Stimulated activated naive CD8-positive, alpha-beta T cell treated with anti-CD3 and anti-CD28 coated beads, Interleukin-15, Interleukin-2, amounts not matched to agents 100 U/mL and 50 U/mL, for 24 hours (primary cell): ENCODE measurements at regions not wholly inside any gene's neighbourhood (a gene's known extent, or its start where the extent isn't known, plus 50 kb on each side); places are given as distances from the start of the nearest gene placed in this dataset.
"Not testable (repeated sequence)": the region's sequence is repeated elsewhere in the genome, so short reads cannot be mapped to it uniquely, and the experiment has no call there.

ENCODE experiments used
- ATAC-seq: fragments of 150-1000 bp; cut with Tn5 transposase; one replicate; pipeline ENCODE4 v1.10.0; 2021
- DNase-seq: peaks from one replicate; pipeline ENCODE4 v3.0.0; 2021

- no peak for ATAC-seq
- no peak for DNase-seq
These were observed 78.6 kb upstream of the ITGB1 start for GRCh38 chr10:33036670-33037069.

DNA sequence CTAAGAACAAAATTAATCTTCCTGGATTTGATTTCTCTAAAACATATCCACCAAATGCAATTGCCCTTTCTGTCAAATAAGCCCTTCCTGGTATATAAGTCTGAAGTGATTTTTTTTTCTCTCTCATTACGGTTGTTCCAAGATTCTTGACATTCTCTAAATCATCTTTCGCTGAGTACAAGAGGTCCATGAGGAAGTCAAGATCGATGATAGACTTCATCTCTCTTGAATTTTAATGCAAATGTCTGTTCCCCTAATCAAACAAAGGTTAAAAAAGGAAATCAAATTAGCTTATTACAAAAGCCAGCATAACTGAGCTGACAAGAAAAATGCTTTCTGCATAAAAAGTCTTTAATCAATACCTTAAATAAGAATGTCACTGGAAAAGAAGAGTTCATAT is 77.4 kb upstream of the ITGB1 start:
- ATAC-seq (no peak), DNase-seq (no peak)

DNA sequence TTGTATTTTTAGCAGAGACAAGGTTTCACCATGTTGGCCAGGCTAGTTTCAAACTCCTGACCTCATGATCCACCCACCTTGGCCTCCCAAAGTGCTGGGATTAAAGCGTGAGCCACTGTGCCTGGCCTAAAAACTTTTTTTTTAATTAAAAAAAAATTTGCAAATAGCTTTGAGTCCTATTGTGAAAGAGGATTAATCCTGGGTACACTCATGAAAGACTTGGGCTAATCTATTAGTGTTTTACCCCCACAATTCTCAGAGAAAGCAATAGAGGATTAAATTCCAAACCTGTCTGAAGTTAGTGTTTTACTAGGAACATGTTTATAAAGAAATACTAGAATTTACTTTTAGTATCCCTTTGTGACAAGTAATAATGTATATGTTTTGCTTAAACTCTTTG is 76.9 kb upstream of the ITGB1 start:
- ATAC-seq (no peak), DNase-seq (no peak)

DNA sequence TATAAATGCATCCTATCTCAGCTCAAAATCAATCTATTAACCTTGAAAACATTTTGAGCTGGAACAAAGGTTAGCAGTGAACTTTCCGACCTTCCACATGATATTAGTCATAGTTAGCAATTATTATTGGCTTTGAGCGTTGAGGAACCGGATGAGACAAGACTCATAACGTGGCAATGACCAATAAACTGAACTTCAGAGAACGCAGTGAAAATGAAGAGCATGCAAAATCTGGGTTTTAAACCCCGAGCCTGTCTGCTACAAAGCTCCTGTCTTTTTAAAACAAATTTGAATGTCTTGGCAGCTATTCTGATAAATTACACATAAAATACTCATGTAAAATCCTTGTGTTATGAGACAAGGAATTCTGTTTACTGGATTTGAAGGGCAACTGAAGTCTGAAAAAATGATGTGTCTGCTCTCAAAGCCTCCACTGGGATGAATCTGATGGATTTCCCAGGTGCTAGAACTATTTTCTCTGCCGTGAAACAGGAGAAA is 74.7 kb upstream of the ITGB1 start:
- no peak for DNase-seq

DNA sequence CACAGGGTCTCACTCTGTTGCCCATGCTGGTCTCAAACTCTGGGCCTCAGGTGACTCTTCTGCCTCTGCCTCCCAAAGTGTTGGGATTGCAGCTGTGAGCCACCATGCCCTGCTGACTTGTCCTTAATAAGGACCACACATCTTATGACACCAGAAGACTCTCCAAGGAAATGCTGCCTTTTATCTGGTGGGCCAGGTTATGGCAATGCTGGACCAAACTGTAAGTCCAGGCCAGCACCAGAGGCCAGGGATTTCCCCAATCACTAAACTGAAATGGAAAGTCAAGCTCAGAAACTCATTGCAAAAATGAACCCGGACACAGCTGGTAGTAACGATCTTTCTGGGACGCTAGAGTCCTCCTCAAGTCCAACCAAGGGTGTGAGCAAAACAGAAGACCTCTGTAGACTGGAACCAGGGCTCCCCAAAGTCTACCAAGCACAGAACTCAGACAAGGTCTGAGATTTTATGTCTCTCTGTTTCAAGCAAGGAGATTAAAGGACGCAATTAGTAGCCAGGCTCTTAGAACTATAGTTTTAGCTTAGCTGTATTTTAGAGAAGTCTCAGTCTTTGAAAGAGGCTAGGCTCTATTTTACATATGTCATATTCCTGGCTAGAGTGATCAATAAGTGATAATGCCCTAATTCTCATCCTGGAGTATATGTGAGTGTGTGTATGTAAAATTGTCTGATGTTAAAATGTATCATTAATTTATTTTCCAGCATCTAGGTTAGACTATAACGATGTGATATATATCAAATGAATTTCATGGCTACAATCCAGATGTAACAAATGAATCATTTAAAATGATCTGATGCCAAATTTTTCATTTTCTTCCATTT is 74.0 kb upstream of the ITGB1 start:
- no peak for ATAC-seq
- DNase-seq: no peak

More for the DNA sequence above, 74.7 kb upstream of the ITGB1 start:
- ATAC-seq: no peak

DNA sequence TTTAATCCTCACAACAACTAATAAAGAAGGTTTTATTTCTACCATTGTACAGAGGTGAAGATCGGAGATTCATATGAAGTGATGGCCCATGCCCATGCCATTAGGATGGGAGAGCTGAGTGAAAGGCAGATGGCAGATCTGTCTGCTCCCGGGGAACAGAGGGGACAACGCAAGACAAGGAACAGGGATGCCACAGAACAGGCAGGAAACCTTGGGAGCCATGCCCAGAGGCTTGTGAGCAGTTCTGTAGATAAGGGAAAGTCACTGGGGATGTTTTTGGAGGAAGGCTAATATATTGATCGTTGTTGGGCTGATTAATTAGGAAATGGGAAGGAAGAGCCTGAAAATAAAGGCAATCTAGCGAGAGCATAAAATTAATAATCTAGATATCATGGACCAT is 73.1 kb upstream of the ITGB1 start:
- DNase-seq (no peak), ATAC-seq (no peak)

- not testable (repeated sequence) for DNase-seq, ATAC-seq
These were observed 70.5 kb upstream of the ITGB1 start for GRCh38 chr10:33028515-33028914.

GRCh38 chr10:33027088-33027487 is 69.1 kb upstream of the ITGB1 start:
- ATAC-seq (no peak), DNase-seq (no peak)

DNA sequence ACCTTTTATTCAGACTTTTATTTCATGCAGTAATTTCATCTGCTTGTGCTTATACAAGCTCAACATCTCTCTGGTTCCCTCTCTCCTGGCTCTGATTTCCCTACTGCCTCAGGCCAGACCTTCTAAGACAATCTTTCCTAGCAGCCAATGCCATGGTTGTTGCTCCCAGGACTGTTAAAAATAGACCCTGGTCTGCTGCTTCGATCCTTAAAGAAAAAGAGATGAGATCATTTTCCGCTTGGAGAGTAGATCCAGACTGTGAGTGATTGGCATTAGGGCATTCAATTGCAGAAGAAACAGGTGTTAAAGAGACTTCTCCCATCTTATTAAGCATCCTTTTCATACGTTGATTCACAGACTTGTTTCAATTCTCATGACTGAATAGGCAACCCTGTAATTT is 68.4 kb upstream of the ITGB1 start:
- ATAC-seq: no peak
- no peak for DNase-seq

- no peak for ATAC-seq
These were observed 67.9 kb upstream of the ITGB1 start for GRCh38 chr10:33025910-33026309.

DNA sequence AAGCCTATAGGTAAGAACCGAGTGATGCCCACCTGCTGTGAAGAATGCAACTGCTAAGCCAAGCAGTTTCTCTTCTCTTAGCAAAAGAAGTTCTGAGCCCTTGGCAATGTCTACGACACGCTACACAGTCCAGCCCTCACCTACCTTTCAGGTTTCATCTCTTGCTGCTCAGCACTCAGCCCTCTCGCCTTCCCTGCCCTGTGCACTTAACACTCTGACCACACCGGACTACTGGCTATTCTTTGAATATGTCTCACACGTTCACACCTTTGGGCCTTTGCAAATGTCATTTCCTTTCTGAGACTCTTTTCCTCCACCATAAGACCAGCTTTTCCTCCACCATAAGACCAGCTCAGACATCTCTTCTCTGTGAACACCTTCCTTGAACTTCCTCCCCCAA is 67.0 kb upstream of the ITGB1 start:
- ATAC-seq (peak; percentile 41), DNase-seq (no peak)

More at GRCh38 chr10:33025910-33026309, 67.9 kb upstream of the ITGB1 start:
- no peak for DNase-seq

- DNase-seq (no peak), ATAC-seq (no peak)
These were observed 64.7 kb upstream of the ITGB1 start for GRCh38 chr10:33022691-33023090.

DNA sequence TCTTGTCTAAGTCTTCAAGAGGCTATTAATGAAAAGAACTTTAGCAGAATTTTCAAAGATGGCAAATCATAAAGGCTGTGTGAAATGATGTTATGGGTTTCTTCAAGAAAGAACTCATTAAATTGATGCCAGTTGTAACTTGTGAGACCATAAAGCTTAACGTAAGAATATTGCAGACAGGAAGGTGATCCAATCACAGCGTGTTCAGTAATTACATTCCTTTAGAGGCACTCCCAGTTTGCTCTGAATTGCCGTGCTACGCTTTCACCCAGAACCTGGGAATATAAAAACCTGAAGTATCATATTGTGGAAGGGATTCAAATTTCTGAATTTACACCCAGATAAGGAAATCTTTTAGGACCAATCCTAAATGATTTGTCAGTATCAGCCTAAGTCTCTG is 64.1 kb upstream of the ITGB1 start:
- DNase-seq (no peak), ATAC-seq (no peak)

- no peak for ATAC-seq
- no peak for DNase-seq
These were observed 59.0 kb upstream of the ITGB1 start for GRCh38 chr10:33016988-33017387.

- DNase-seq (no peak), ATAC-seq (no peak)
These were observed 57.9 kb upstream of the ITGB1 start for GRCh38 chr10:33015761-33016547.

DNA sequence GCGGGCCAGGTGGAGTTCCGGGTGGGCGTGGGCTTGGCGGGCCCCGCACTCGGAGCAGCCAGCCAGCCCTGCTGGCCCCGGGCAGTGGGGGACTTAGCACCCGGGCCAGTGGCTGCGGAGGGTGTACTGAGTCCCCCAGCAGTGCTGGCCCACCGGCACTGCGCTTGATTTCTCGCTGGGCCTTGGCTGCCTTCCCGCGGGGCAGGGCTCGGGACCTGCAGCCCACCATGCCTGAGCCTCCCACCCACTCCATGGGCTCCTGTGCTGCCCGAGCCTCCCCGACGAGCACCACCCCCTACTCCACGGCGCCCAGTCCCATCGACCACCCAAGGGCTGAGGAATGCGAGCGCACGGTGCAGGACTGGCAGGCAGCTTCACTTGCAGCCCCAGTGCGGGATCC is 55.3 kb upstream of the ITGB1 start:
- DNase-seq, ATAC-seq: not testable (repeated sequence)

GRCh38 chr10:33012306-33012705 is 54.3 kb upstream of the ITGB1 start:
- DNase-seq (no peak), ATAC-seq (no peak)

GRCh38 chr10:33010132-33011037 is 52.4 kb upstream of the ITGB1 start:
- DNase-seq (no peak), ATAC-seq (no peak)

DNA sequence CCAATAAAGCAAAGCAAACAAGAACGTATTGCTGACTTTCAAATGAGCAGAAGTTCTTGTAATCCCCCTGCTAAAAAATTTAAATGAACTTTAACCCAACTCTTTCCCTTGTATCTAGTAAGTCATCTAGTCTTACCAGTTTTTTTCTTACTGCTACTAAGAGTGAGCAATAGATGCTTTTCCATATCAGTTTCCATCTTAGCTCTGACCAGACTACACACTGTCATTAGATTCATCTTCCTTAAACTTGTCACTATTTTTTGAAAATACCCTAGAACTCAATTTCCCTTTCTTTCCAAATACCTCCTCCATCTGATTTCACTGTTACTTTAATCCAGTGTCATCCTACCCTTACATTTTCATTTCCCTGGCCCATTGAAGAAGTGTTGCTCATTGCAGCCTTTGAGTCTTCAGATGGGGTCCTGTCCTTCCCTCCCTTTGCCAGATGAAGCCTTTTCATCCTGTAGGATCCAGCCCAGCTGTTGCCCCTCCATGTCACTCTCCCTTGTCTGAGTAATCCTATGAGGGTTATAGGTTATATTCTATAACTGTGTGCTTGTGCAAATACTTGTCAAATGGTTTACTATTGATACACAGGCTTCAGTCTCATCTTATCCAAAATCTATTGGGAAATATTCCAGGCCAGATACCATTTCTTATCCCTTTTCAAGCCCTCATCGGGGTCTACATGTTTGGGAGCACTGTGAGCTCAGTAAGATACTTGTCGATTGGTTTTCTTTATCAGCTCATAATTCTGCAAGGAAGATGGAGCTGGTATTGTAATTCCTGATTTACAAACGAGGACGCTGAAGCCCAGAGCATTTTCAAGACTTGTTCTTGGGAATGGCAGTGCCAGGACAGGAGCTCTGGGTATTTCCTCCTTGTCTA is 51.5 kb upstream of the ITGB1 start:
- DNase-seq (no peak), ATAC-seq (peak; percentile 39)

DNA sequence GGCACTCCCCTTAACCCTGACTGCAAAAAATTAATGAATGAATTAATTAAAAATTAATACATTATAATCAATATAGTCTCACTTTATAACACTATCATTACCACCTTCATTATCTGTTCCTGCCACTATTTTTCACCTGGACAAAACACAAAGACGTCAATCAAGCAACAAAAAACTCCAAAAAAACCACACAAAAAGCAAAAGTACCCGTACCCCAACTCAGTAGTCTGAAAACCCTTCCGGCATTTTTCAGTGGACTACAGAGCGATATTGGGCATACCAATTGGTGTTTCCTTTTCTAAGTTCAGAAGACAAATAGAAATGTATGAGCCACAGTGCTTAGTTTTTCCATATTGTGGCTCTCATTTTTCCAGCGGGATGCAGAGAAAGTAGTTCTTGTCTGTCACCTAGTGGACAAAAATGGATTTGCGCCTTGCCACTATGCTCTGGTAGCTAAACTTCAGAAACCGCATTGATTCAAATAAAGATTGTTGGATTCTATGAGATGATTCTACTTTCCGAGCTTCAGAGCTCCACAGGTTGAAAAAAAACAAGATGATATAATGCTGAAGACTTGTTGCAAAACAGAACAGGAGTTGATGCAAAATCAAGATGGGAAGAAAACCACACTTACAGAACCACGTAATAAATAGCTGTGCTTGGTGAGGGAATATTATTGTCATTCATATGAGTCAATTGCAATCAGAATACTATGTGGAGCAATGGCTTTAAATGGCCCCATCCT is 50.6 kb upstream of the ITGB1 start:
- ATAC-seq (peak; percentile 39), DNase-seq (peak; percentile 74)
